WI38 (cell line): ENCODE measurements at regions not wholly inside any gene's neighbourhood (a gene's known extent, or its start where the extent isn't known, plus 50 kb on each side); places are given as distances from the start of the nearest gene placed in this dataset.

Experiments
- H3K4me3 ChIP-seq: 2 replicates; pipeline ENCODE4 v1.5.1; 2011; ENCODE audit warnings: low read depth, mild to moderate bottlenecking, control low read depth, low read length
- CTCF ChIP-seq: IDR thresholded peaks from 2 replicates; pipeline ENCODE4 v1.5.1; 2012; ENCODE audit warnings: low read depth, mild to moderate bottlenecking, control low read depth, low read length

- no peak for TF ChIP-seq CTCF
- H3K4me3 ChIP-seq, result no peak overlapping the region
Observed at GRCh38 chr1:201603613-201604232, 64.8 kb downstream of the NAV1 start.

- no peak overlapping the region for H3K4me3 ChIP-seq
- no peak for TF ChIP-seq CTCF
Observed at GRCh38 chr1:201605385-201606010, 66.6 kb downstream of the NAV1 start.

- H3K4me3 ChIP-seq, result no peak overlapping the region
Observed at GRCh38 chr1:201606096-201606495, 67.2 kb downstream of the NAV1 start.

GRCh38 chr1:201606623-201607022, 67.7 kb downstream of the NAV1 start:
- TF ChIP-seq CTCF, result no peak
- H3K4me3 ChIP-seq, result no peak overlapping the region

More at GRCh38 chr1:201606096-201606495, 67.2 kb downstream of the NAV1 start:
- no peak for TF ChIP-seq CTCF

GRCh38 chr1:201608635-201609395, 69.9 kb downstream of the NAV1 start:
- no peak overlapping the region for H3K4me3 ChIP-seq
- TF ChIP-seq CTCF, result no peak

DNA sequence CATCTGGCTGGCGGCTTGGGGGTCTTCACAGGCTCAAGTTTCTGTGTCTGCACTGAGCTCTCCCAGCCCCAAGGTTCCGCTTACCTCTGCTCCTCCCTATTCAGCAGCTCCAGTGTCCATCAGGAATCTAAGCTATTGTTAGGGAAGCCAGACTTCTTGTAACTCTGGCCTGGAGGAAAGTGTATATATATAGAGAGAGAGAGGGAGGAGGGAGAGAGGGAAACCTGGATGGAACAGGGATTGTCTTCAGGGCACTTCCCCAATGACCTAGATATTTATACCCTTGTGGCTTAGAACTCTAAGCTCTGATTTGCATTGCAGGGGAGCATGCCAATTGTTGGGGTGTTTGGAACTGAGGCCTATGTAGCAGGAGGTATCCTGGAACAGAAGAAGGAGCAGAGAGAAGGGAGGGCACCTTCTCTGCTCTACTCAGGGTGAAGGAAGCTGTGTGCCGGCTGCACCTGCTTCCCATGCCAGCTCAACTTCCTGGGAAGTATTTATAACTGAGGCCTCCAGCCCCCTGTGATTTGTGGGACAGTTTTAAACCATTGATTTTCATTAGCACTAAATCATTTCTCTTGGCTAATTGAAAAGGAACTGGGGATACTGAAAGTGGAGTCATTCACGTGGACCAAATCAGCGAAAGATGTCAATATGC, 70.9 kb downstream of the NAV1 start:
- TF ChIP-seq CTCF, result no peak
- H3K4me3 ChIP-seq, result no peak overlapping the region

DNA sequence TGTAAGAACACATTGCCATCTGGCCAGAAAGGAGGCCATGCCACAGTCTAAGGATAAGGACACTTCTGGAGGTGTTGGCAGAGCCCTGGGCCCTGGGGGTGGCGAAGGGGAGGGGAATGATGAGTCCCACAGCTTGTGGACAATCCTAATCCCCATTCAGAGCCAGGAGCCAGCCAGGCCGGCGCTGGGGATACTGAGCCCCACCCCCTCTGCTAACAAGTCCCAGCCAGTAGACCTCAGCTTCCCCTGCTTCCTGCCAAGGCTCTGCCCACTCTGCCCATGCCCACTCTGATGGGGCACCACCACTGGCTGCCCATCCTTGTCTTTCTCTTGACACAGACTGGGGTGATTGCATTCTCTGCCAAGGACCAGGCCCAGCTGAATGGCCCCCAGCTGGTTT, 71.9 kb downstream of the NAV1 start:
- TF ChIP-seq CTCF, result no peak
- H3K4me3 ChIP-seq, result no peak overlapping the region
